ENCODE measurements at regions not wholly inside any gene's neighbourhood (a gene's known extent, or its start where the extent isn't known, plus 50 kb on each side); places are given as distances from the start of the nearest gene placed in this dataset.
A peak's percentile ranks its signal among the peaks of the same experiment; 100 is the strongest.

GRCh38 chr3:148451969-148452368, 245.7 kb upstream of the AGTR1 start:
- POLR2A ChIA-PET = no interaction called here
- FAIRE-seq (no peak), ATAC-seq (no peak), DNase-seq (ENCODE audit: low read depth in 1 of 2, low spot score in 1 of 2) (no peak)
- CTCF ChIA-PET = interaction anchor here (1.6 kb wide), 1 partner anchor 275 kb away, joined by 3 read pairs; no protein-coding TSS in a partner anchor
- Histone ChIP-seq H3K4me1 (no peaks in the 10 kb centered on the region), H3K9me3 (no peaks in the 10 kb centered on the region), H3K27ac (no peak overlapping the region), H3K4me2 (no peak overlapping the region), H3K4me3 (no peak overlapping the region)
- TF ChIP-seq E2F6 (IDR thresholded peaks at IDR 0.05; ENCODE audit: borderline replicate concordance, low read depth) (no peak), EP300 (IDR thresholded peaks at IDR 0.05) (no peak), RARB (CRISPR knock-in tag; IDR thresholded peaks at IDR 0.05) (no peak), KDM5A (IDR thresholded peaks at IDR 0.05) (no peak), JUNB (IDR thresholded peaks at IDR 0.05) (no peak), FOSB (CRISPR knock-in tag; IDR thresholded peaks at IDR 0.05) (no peak), BHLHE40 (IDR thresholded peaks at IDR 0.05; ENCODE audit: low read depth, low read length) (no peak), HDAC2 (IDR thresholded peaks at IDR 0.05) (no peak), MAZ (IDR thresholded peaks at IDR 0.05; ENCODE audit: borderline replicate concordance, low read depth, low read length) (no peak), RNF2 (IDR thresholded peaks at IDR 0.05; ENCODE audit: borderline replicate concordance, low read depth) (no peak), MYC (IDR thresholded peaks at IDR 0.05; ENCODE audit: borderline replicate concordance, low read length) (no peak), HOXB5 (CRISPR knock-in tag; IDR thresholded peaks at IDR 0.05) (no peak)
- TF ChIP-seq, protein P1, sequence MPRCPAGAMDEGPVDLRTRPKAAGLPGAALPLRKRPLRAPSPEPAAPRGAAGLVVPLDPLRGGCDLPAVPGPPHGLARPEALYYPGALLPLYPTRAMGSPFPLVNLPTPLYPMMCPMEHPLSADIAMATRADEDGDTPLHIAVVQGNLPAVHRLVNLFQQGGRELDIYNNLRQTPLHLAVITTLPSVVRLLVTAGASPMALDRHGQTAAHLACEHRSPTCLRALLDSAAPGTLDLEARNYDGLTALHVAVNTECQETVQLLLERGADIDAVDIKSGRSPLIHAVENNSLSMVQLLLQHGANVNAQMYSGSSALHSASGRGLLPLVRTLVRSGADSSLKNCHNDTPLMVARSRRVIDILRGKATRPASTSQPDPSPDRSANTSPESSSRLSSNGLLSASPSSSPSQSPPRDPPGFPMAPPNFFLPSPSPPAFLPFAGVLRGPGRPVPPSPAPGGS (IDR thresholded peaks at IDR 0.05) = no peak

- H3K4me1 ChIP-seq = no peaks in the 10 kb centered on the region
- ChIA-PET CTCF (no interaction called here), POLR2A (no interaction called here)
- no peak overlapping the region for H3K4me3 ChIP-seq
- 3% methylated on average over 3 of the region's 3 CpGs for WGBS (ENCODE audit: missing lambda C conversion rate)
- DNase-seq (ENCODE audit: low read depth in 1 of 2, low spot score in 1 of 2) (peak in 1 of 2 experiments; percentile 6), FAIRE-seq (no peak), ATAC-seq (no peak)
- no peak overlapping the region for H3K27ac ChIP-seq
- no peak overlapping the region for H3K4me2 ChIP-seq
- H3K9me3 ChIP-seq = no peaks in the 10 kb centered on the region
- TF ChIP-seq NPAS2 (CRISPR knock-in tag; IDR thresholded peaks at IDR 0.05; ENCODE audit: borderline replicate concordance) (no peak), EP300 (IDR thresholded peaks at IDR 0.05) (no peak), CBX2 (IDR thresholded peaks at IDR 0.05; ENCODE audit: borderline replicate concordance, low read depth) (no peak), BHLHE40 (IDR thresholded peaks at IDR 0.05; ENCODE audit: low read depth, low read length) (no peak), JUNB (IDR thresholded peaks at IDR 0.05) (no peak), HEYL (CRISPR knock-in tag; IDR thresholded peaks at IDR 0.05) (no peak), ZNF302 (CRISPR knock-in tag; IDR thresholded peaks at IDR 0.05) (no peak), GATA3 (IDR thresholded peaks at IDR 0.05; ENCODE audit: borderline replicate concordance) (no peak), SMC3 (IDR thresholded peaks at IDR 0.05) (no peak), MAZ (IDR thresholded peaks at IDR 0.05; ENCODE audit: borderline replicate concordance, low read depth, low read length) (no peak)
- TF ChIP-seq, protein P2, sequence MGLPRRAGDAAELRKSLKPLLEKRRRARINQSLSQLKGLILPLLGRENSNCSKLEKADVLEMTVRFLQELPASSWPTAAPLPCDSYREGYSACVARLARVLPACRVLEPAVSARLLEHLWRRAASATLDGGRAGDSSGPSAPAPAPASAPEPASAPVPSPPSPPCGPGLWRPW (IDR thresholded peaks at IDR 0.05) = no peak
These were observed 243.9 kb upstream of the AGTR1 start for GRCh38 chr3:148453781-148454191.

- no peaks in the 10 kb centered on the region for H3K4me1 ChIP-seq
- no peak for TF ChIP-seq HEYL (CRISPR knock-in tag; IDR thresholded peaks at IDR 0.05)
- no peak for TF ChIP-seq TFCP2L1 (CRISPR knock-in tag; IDR thresholded peaks at IDR 0.05)
- TF ChIP-seq RAD21 (conservative IDR thresholded peaks at IDR 0.05 in 1 of 2, IDR thresholded peaks at IDR 0.05 in 1 of 2) = no peak
- TF ChIP-seq, protein P3, sequence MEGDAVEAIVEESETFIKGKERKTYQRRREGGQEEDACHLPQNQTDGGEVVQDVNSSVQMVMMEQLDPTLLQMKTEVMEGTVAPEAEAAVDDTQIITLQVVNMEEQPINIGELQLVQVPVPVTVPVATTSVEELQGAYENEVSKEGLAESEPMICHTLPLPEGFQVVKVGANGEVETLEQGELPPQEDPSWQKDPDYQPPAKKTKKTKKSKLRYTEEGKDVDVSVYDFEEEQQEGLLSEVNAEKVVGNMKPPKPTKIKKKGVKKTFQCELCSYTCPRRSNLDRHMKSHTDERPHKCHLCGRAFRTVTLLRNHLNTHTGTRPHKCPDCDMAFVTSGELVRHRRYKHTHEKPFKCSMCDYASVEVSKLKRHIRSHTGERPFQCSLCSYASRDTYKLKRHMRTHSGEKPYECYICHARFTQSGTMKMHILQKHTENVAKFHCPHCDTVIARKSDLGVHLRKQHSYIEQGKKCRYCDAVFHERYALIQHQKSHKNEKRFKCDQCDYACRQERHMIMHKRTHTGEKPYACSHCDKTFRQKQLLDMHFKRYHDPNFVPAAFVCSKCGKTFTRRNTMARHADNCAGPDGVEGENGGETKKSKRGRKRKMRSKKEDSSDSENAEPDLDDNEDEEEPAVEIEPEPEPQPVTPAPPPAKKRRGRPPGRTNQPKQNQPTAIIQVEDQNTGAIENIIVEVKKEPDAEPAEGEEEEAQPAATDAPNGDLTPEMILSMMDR (IDR thresholded peaks at IDR 0.05) = no peak
- TF ChIP-seq, protein P1 (IDR thresholded peaks at IDR 0.05) = no peak
- no peak for TF ChIP-seq NR3C1 (IDR thresholded peaks at IDR 0.05)
- TF ChIP-seq ZSCAN20 (CRISPR knock-in tag; IDR thresholded peaks at IDR 0.05) = no peak
- no peak for TF ChIP-seq ZC3H11A (IDR thresholded peaks at IDR 0.05)
- TF ChIP-seq FOSB (CRISPR knock-in tag; IDR thresholded peaks at IDR 0.05) = no peak
- no peak for TF ChIP-seq CHD2 (IDR thresholded peaks at IDR 0.05; ENCODE audit: low read length, partially characterized antibody)
- TF ChIP-seq, protein P2 (IDR thresholded peaks at IDR 0.05) = no peak
These were observed 242.6 kb upstream of the AGTR1 start for GRCh38 chr3:148455098-148455497.

More at GRCh38 chr3:148455098-148455497, 242.6 kb upstream of the AGTR1 start:
- Histone ChIP-seq H3K4me2 (no peak overlapping the region), H3K9me3 (no peaks in the 10 kb centered on the region), H3K27ac (no peak overlapping the region), H3K4me3 (no peak overlapping the region)
- 67% methylated on average over 4 of the region's 4 CpGs for WGBS (ENCODE audit: missing lambda C conversion rate)
- ChIA-PET CTCF (no interaction called here), POLR2A (no interaction called here)
- FAIRE-seq (no peak), ATAC-seq (no peak), DNase-seq (ENCODE audit: low read depth in 1 of 2, low spot score in 1 of 2) (no peak)
